HL-60 (cell line): ENCODE measurements at regions not wholly inside any gene's neighbourhood (a gene's known extent, or its start where the extent isn't known, plus 50 kb on each side); places are given as distances from the start of the nearest gene placed in this dataset.

Experiments used
- DNase-seq, 2 experiments: peaks; one replicate each; pipeline ENCODE4 v3.0.0-alpha.2; 2010 to 2020; ENCODE audit warnings: low read depth in 1 of 2, low spot score in 1 of 2
- H3K27ac ChIP-seq: fragments of 250-450 bp; sonication (Bioruptor Pico); replicated peaks from 2 replicates; pipeline ENCODE4 v1.5.1; 2020; ENCODE audit warnings: mild to moderate bottlenecking, moderate library complexity
- H3K27me3 ChIP-seq: fragments of 250-450 bp; sonication (Bioruptor Pico); 2 replicates; pipeline ENCODE4 v1.5.1; 2021; ENCODE audit warnings: mild to moderate bottlenecking, moderate library complexity; ENCODE audit not compliant: insufficient read depth, poor library complexity, severe bottlenecking
- H3K4me3 ChIP-seq: replicated peaks from 2 replicates; pipeline ENCODE4 v1.5.1; 2011; ENCODE audit warnings: mild to moderate bottlenecking, control low read depth, low read length; ENCODE audit not compliant: insufficient read depth
- CTCF ChIP-seq: IDR thresholded peaks from one replicate; pipeline ENCODE4 v1.5.1; 2011; ENCODE audit warnings: low read length, control low read depth, inconsistent platforms; ENCODE audit not compliant: insufficient read depth
- GABPA ChIP-seq: IDR thresholded peaks from 2 replicates; pipeline ENCODE4 v1.6.1; 2012; ENCODE audit warnings: low read depth
- POLR2AphosphoS5 ChIP-seq: IDR thresholded peaks from 2 replicates; pipeline ENCODE4 v1.6.1; 2012; ENCODE audit warnings: low read depth
- SPI1 ChIP-seq: IDR thresholded peaks from 2 replicates; pipeline ENCODE4 v1.6.1; 2012; ENCODE audit warnings: low read depth, mild to moderate bottlenecking, borderline replicate concordance
- TF ChIP-seq, protein P1 (sequence below): IDR thresholded peaks from 2 replicates; pipeline ENCODE4 v1.6.1; 2012; ENCODE audit warnings: low read depth; ENCODE audit not compliant: insufficient replicate concordance

DNA sequence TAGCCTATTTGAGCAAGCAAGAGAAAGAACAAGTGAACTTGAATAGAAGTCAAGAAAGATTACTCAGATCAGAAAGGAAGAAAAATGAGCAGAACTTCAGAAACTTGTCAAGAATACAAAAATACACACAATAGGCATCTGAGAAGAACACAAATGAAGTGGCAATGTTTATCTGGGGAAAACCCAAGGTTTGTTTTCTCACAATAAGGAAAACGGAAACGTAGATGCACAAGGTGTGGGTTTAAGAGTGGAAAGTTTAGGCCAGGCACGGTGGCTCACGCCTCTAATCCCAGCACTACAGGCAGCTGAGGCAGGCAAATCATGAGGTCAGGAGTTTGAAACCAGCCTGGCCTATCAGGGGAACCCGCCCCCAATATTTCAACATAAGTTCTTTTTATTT, 159.5 kb upstream of the GYPC start:
- DNase-seq = no peak
- TF ChIP-seq CTCF (no peak), POLR2AphosphoS5 (no peak), SPI1 (no peak), GABPA (no peak)
- TF ChIP-seq, protein P1, sequence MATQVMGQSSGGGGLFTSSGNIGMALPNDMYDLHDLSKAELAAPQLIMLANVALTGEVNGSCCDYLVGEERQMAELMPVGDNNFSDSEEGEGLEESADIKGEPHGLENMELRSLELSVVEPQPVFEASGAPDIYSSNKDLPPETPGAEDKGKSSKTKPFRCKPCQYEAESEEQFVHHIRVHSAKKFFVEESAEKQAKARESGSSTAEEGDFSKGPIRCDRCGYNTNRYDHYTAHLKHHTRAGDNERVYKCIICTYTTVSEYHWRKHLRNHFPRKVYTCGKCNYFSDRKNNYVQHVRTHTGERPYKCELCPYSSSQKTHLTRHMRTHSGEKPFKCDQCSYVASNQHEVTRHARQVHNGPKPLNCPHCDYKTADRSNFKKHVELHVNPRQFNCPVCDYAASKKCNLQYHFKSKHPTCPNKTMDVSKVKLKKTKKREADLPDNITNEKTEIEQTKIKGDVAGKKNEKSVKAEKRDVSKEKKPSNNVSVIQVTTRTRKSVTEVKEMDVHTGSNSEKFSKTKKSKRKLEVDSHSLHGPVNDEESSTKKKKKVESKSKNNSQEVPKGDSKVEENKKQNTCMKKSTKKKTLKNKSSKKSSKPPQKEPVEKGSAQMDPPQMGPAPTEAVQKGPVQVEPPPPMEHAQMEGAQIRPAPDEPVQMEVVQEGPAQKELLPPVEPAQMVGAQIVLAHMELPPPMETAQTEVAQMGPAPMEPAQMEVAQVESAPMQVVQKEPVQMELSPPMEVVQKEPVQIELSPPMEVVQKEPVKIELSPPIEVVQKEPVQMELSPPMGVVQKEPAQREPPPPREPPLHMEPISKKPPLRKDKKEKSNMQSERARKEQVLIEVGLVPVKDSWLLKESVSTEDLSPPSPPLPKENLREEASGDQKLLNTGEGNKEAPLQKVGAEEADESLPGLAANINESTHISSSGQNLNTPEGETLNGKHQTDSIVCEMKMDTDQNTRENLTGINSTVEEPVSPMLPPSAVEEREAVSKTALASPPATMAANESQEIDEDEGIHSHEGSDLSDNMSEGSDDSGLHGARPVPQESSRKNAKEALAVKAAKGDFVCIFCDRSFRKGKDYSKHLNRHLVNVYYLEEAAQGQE = no peak
- peaks cover 3% of the 10 kb centered on the region for H3K27me3 ChIP-seq

DNA sequence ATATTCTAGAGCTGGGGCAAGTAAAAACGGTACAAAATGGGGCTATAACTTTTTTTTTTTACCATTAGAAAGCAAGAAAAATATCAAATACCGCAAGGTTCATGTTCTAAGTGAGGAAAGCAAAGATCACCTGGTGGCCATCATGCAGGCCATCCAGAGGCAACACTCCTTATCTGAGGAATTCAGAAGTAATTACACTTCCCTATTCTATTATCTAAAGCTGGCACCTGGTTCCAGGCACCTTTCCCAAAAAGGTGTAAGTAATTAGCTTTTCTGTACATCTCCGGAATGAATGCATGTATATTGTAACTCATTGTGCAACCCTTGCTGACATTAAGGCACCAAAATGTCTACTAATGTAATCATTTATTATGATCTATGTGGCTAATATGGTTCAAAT, 152.5 kb upstream of the GYPC start:
- DNase-seq = no peak
- TF ChIP-seq SPI1 (no peak), CTCF (no peak), GABPA (no peak), POLR2AphosphoS5 (no peak)
- TF ChIP-seq, protein P1 = no peak
- no peaks in the 10 kb centered on the region for H3K27me3 ChIP-seq
- no peak overlapping the region for H3K4me3 ChIP-seq
- no peak overlapping the region for H3K27ac ChIP-seq

More for the DNA sequence above, 159.5 kb upstream of the GYPC start:
- Histone ChIP-seq H3K4me3 (no peak overlapping the region), H3K27ac (no peak overlapping the region)

- Histone ChIP-seq H3K4me3 (no peak overlapping the region), H3K27ac (no peak overlapping the region), H3K27me3 (no peaks in the 10 kb centered on the region)
- TF ChIP-seq GABPA (no peak), POLR2AphosphoS5 (no peak), SPI1 (no peak), CTCF (no peak)
- TF ChIP-seq, protein P1 = no peak
- no peak for DNase-seq
Measured at GRCh38 chr2:126504949-126505348, 151.0 kb upstream of the GYPC start.
